HUES6 (cell line): ENCODE measurements at regions not wholly inside any gene's neighbourhood (a gene's known extent, or its start where the extent isn't known, plus 50 kb on each side); places are given as distances from the start of the nearest gene placed in this dataset.

ENCODE experiments used
- H3K27ac ChIP-seq: 2 replicates; pipeline ENCODE4 v1.7.0; 2013; ENCODE audit warnings: low read depth, mild to moderate bottlenecking, low read length, inconsistent platforms
- H3K27me3 ChIP-seq: 2 replicates; pipeline ENCODE4 v1.6.1; 2013; ENCODE audit warnings: low read length; ENCODE audit not compliant: control insufficient read depth, insufficient read depth
- H3K36me3 ChIP-seq: 2 replicates; pipeline ENCODE4 v1.6.1; 2013; ENCODE audit warnings: low read length; ENCODE audit not compliant: control insufficient read depth, insufficient read depth
- H3K4me1 ChIP-seq: 2 replicates; pipeline ENCODE4 v1.6.1; 2013; ENCODE audit warnings: low read length; ENCODE audit not compliant: control insufficient read depth, insufficient read depth
- H3K4me3 ChIP-seq: 2 replicates; pipeline ENCODE4 v1.5.1; 2013; ENCODE audit warnings: low read depth, low read length
- H3K9ac ChIP-seq: one replicate; pipeline ENCODE4 v1.6.1; 2013; ENCODE audit warnings: mild to moderate bottlenecking, low read length
- H3K9me3 ChIP-seq: 2 replicates; pipeline ENCODE4 v1.6.1; 2013; ENCODE audit warnings: low read depth, low read length; ENCODE audit not compliant: control insufficient read depth, insufficient read depth

- Histone ChIP-seq H3K9ac (no peak overlapping the region), H3K4me1 (no peaks in the 10 kb centered on the region), H3K27ac (no peak overlapping the region), H3K27me3 (no peaks in the 10 kb centered on the region), H3K9me3 (no peaks in the 10 kb centered on the region), H3K4me3 (no peak overlapping the region), H3K36me3 (no peaks in the 10 kb centered on the region)
Observed at GRCh38 chr16:9462984-9463383, 371.5 kb downstream of the HAPSTR1 start.

- Histone ChIP-seq H3K27ac (no peak overlapping the region), H3K27me3 (no peaks in the 10 kb centered on the region), H3K4me1 (no peaks in the 10 kb centered on the region), H3K9me3 (no peaks in the 10 kb centered on the region), H3K9ac (no peak overlapping the region), H3K4me3 (no peak overlapping the region), H3K36me3 (no peaks in the 10 kb centered on the region)
Observed at GRCh38 chr16:9463461-9463860, 372.0 kb downstream of the HAPSTR1 start.

DNA sequence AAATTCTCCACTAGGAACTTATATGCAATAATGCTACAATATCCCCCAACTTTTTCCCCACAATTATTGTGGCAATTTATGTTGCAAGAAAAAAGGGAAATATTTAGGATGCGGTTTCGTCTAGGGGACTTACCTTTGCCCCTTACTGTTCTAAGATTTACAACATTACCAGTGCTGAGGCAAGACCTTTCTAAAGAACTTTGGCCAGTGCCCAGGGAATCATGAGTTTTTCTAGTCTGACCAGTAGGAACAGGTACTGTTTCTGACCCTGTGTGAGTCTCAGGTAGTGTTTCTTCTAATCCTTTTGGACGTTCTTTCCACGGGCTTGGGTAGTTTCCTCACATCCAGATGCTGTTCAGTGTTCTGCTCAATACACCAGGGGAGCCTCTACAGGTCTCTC is 373.7 kb downstream of the HAPSTR1 start:
- H3K36me3 ChIP-seq, result no peaks in the 10 kb centered on the region
- H3K27ac ChIP-seq, result no peak overlapping the region
- H3K27me3 ChIP-seq, result no peaks in the 10 kb centered on the region
- no peaks in the 10 kb centered on the region for H3K9me3 ChIP-seq
- no peak overlapping the region for H3K4me3 ChIP-seq
- no peaks in the 10 kb centered on the region for H3K4me1 ChIP-seq
- no peak overlapping the region for H3K9ac ChIP-seq

- Histone ChIP-seq H3K4me1 (no peaks in the 10 kb centered on the region), H3K4me3 (no peak overlapping the region), H3K9me3 (no peaks in the 10 kb centered on the region), H3K36me3 (no peaks in the 10 kb centered on the region), H3K27me3 (no peaks in the 10 kb centered on the region), H3K27ac (no peak overlapping the region), H3K9ac (no peak overlapping the region)
Observed at GRCh38 chr16:9469512-9469911, 378.1 kb downstream of the HAPSTR1 start.

DNA sequence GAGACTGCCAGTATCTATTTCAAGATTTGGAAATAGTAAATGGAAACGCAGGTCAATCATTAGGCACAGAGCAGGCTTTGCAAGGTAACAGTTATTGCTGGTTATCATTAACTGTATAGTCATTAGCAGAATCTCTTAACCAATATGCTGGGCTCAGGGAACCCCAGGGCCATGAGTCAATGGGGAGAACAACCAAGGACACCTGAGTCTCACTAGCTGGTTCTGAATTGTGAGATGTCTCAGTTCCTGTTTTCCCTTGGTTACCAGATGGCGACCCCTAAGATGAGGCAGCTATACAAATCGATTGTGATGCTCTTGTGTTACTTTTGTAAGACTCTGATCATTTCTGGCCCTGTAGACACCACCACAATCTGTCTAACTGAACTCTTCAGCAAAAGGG is 385.3 kb downstream of the HAPSTR1 start:
- H3K4me3 ChIP-seq, result no peak overlapping the region
- no peaks in the 10 kb centered on the region for H3K9me3 ChIP-seq
- H3K27ac ChIP-seq, result no peak overlapping the region
- no peaks in the 10 kb centered on the region for H3K4me1 ChIP-seq
- no peaks in the 10 kb centered on the region for H3K27me3 ChIP-seq
- no peak overlapping the region for H3K9ac ChIP-seq
- H3K36me3 ChIP-seq, result no peaks in the 10 kb centered on the region

GRCh38 chr16:9479008-9479407 is 387.6 kb downstream of the HAPSTR1 start:
- no peaks in the 10 kb centered on the region for H3K27me3 ChIP-seq
- H3K9ac ChIP-seq, result no peak overlapping the region
- H3K9me3 ChIP-seq, result no peaks in the 10 kb centered on the region

DNA sequence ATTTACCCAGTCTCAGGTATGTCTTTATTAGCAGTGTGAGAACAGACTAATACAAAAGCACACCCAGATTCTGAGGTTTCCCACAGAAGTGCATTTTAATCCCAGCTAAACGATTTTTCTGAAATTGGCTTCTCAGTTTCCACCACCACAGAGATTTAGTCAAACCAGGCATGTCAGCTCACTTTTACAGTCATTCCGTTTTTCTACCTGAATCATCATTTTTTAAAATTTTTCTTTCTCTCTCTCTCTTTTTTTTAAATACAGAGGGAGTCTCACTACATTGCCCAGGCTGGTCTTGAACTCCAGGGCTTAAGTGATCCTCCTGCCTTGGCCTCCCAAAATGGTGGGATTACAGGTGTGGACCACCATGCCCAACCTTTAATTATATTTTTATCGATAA is 389.1 kb downstream of the HAPSTR1 start:
- Histone ChIP-seq H3K27me3 (no peaks in the 10 kb centered on the region), H3K9me3 (no peaks in the 10 kb centered on the region), H3K36me3 (no peaks in the 10 kb centered on the region), H3K9ac (no peak overlapping the region), H3K27ac (no peak overlapping the region), H3K4me1 (no peaks in the 10 kb centered on the region), H3K4me3 (no peak overlapping the region)

More at GRCh38 chr16:9479008-9479407, 387.6 kb downstream of the HAPSTR1 start:
- Histone ChIP-seq H3K4me3 (no peak overlapping the region), H3K27ac (no peak overlapping the region), H3K4me1 (no peaks in the 10 kb centered on the region), H3K36me3 (no peaks in the 10 kb centered on the region)

GRCh38 chr16:9481747-9482730 is 390.6 kb downstream of the HAPSTR1 start:
- Histone ChIP-seq H3K27me3 (no peaks in the 10 kb centered on the region), H3K36me3 (no peaks in the 10 kb centered on the region), H3K27ac (no peak overlapping the region), H3K9ac (no peak overlapping the region), H3K4me1 (no peaks in the 10 kb centered on the region), H3K4me3 (no peak overlapping the region), H3K9me3 (no peaks in the 10 kb centered on the region)

DNA sequence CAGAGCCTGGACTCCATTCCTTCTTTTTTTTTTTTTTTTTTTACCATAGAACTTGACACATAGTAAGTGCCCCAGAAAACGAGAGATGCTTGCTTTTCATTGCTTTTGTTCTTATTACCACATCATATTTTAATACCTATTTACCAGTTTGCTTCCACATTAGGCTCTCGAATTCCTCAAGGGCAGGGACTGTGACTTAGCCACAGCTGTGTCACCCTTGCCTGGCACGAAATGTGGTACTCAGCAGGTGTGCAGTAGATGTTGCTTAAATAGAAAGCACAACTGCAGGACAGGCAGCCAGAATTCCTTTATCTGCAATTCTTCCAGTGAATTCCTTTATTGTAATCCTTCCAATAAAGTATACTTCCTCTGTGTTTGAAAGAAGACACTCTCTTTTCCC is 393.0 kb downstream of the HAPSTR1 start:
- no peaks in the 10 kb centered on the region for H3K27me3 ChIP-seq
- no peaks in the 10 kb centered on the region for H3K4me1 ChIP-seq
- H3K9me3 ChIP-seq, result peaks cover 4% of the 10 kb centered on the region; the same call in 1 of the 2 replicates
- no peak overlapping the region for H3K4me3 ChIP-seq
- H3K9ac ChIP-seq, result no peak overlapping the region
- H3K27ac ChIP-seq, result no peak overlapping the region
- H3K36me3 ChIP-seq, result no peaks in the 10 kb centered on the region

DNA sequence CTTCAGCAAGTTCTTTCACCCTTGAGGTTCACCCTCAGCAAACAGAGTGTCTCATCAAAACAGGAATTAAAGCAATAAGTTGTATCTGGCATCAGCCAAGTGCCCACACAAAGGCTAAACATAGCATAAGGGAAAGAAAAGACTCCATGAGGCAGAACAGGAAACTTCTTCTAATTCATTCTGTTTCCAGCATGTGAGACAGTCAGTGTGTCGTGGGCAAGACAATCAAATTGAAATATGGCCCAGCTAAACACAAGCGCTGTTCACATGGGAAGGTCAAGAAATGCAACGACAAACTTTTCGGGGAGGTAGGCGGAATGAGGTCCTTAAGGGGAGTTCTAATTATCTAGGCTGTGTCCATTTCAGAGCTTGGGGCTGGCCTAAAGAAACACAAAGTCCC is 393.4 kb downstream of the HAPSTR1 start:
- peaks cover 3% of the 10 kb centered on the region; the same call in 1 of the 2 replicates for H3K4me1 ChIP-seq
- H3K9ac ChIP-seq, result no peak overlapping the region
- no peak overlapping the region for H3K4me3 ChIP-seq
- no peaks in the 10 kb centered on the region for H3K36me3 ChIP-seq
- H3K9me3 ChIP-seq, result peaks cover 4% of the 10 kb centered on the region; the same call in 1 of the 2 replicates
- no peaks in the 10 kb centered on the region for H3K27me3 ChIP-seq
- H3K27ac ChIP-seq, result no peak overlapping the region

DNA sequence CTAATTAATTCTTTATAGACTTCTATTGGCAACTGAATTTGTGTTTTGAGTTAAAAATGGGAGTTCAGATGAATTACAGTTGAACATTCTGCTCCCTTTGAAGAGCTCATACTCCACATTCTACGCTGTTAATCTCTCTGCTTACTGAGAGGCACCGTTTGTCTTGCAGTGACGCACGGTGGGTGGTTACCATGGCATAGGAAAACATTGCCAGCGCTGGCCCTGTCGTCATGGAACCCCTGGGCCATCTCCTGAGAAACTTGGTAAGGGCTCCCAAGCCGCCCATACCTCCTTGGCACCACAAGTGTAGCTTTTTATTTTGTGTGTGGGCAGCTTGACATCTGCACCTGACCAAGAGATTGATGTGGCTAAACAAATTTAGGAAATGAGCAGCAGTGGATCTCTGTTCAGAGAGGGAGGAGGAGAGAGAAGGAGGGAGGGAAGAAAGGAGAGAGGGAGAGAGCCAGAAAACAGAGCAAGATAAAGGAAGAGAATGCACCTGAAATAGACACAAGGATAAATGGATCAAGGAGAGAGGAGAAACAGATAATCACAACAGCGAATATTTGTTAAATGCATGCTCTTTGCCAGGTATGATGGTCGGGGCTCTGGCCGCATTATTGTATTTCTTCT is 398.5 kb downstream of the HAPSTR1 start:
- H3K27me3 ChIP-seq, result no peaks in the 10 kb centered on the region
- H3K9ac ChIP-seq, result no peak overlapping the region
- H3K4me1 ChIP-seq, result peaks cover 4% of the 10 kb centered on the region; the same call in 1 of the 2 replicates
- no peak overlapping the region for H3K4me3 ChIP-seq
- no peaks in the 10 kb centered on the region for H3K36me3 ChIP-seq
- H3K9me3 ChIP-seq, result peaks cover 8% of the 10 kb centered on the region
- H3K27ac ChIP-seq, result no peak overlapping the region
